Natural killer cell (primary cell): ENCODE measurements at regions not wholly inside any gene's neighbourhood (a gene's known extent, or its start where the extent isn't known, plus 50 kb on each side); places are given as distances from the start of the nearest gene placed in this dataset.

Experiments
- ATAC-seq, 3 donors: fragments of 150-1000 bp in 2 of 3; fragments of 200-7000 bp in 1 of 3; cut with Tn5 transposase; 1 replicate in 1 of 3; 2 replicates in 2 of 3; pipeline ENCODE4 v1.10.0; 2021; ENCODE audit warnings: mild to moderate bottlenecking in 2 of 3, moderate library complexity in 2 of 3
- DNase-seq, 2 donors: peaks; one replicate each; pipeline versions ENCODE4 v3.0.0 to v3.0.0-alpha.2; 2013 to 2021; ENCODE audit warnings: mixed read lengths in 1 of 2
- H3K27ac ChIP-seq: one replicate; pipeline ENCODE4 v1.5.1; 2013; ENCODE audit warnings: mild to moderate bottlenecking, low read length
- H3K27me3 ChIP-seq: one replicate; pipeline ENCODE4 v1.6.1; 2013; ENCODE audit warnings: low read length; ENCODE audit not compliant: control insufficient read depth, insufficient read depth
- H3K36me3 ChIP-seq: one replicate; pipeline ENCODE4 v1.6.1; 2013; ENCODE audit warnings: low read length; ENCODE audit not compliant: control insufficient read depth, insufficient read depth
- H3K4me1 ChIP-seq: one replicate; pipeline ENCODE4 v1.6.1; 2013; ENCODE audit warnings: low read length; ENCODE audit not compliant: control insufficient read depth, insufficient read depth
- H3K4me3 ChIP-seq: one replicate; pipeline ENCODE4 v1.5.1; 2013; ENCODE audit warnings: low read length
- H3K9me3 ChIP-seq: one replicate; pipeline ENCODE4 v1.6.1; 2013; ENCODE audit warnings: low read length; ENCODE audit not compliant: control insufficient read depth, insufficient read depth
- H3K27ac Mint-ChIP-seq, 2 donors: one replicate each; pipeline ENCODE4 v1.8.0; 2022; ENCODE audit warnings: mild to moderate bottlenecking in 2 of 2, mixed read lengths in 2 of 2, moderate library complexity in 1 of 2
- H3K27me3 Mint-ChIP-seq, 2 donors: one replicate each; pipeline ENCODE4 v1.8.0; 2022; ENCODE audit warnings: low read depth in 2 of 2, mixed read lengths in 2 of 2
- H3K36me3 Mint-ChIP-seq: one replicate; pipeline ENCODE4 v1.8.0; 2022; ENCODE audit warnings: mixed read lengths
- H3K4me1 Mint-ChIP-seq, 2 donors: one replicate each; pipeline ENCODE4 v1.8.0; 2022; ENCODE audit warnings: mixed read lengths in 2 of 2
- H3K4me3 Mint-ChIP-seq: one replicate; pipeline ENCODE4 v1.8.0; 2022; ENCODE audit warnings: mild to moderate bottlenecking, moderate library complexity, mixed read lengths
- H3K9me3 Mint-ChIP-seq, 2 donors: one replicate each; pipeline ENCODE4 v1.8.0; 2022; ENCODE audit warnings: mixed read lengths in 2 of 2
- CTCF ChIP-seq: fragments of 200-600 bp; IDR thresholded peaks from one replicate; pipeline ENCODE4 v1.8.0; 2022; ENCODE audit warnings: antibody characterized with exemption
- WGBS: methylation state at CpG from one replicate; pipeline ENCODE4 v1.1.7; 2013; ENCODE audit warnings: missing lambda C conversion rate; ENCODE audit not compliant: insufficient coverage; 5-methylcytosine and 5-hydroxymethylcytosine counted together
- intact Hi-C: fragments of 100-400 bp; cut with micrococcal nuclease; formaldehyde crosslinking; loops from one replicate; pipeline ENCODE4 v1.14.2; 2022

DNA sequence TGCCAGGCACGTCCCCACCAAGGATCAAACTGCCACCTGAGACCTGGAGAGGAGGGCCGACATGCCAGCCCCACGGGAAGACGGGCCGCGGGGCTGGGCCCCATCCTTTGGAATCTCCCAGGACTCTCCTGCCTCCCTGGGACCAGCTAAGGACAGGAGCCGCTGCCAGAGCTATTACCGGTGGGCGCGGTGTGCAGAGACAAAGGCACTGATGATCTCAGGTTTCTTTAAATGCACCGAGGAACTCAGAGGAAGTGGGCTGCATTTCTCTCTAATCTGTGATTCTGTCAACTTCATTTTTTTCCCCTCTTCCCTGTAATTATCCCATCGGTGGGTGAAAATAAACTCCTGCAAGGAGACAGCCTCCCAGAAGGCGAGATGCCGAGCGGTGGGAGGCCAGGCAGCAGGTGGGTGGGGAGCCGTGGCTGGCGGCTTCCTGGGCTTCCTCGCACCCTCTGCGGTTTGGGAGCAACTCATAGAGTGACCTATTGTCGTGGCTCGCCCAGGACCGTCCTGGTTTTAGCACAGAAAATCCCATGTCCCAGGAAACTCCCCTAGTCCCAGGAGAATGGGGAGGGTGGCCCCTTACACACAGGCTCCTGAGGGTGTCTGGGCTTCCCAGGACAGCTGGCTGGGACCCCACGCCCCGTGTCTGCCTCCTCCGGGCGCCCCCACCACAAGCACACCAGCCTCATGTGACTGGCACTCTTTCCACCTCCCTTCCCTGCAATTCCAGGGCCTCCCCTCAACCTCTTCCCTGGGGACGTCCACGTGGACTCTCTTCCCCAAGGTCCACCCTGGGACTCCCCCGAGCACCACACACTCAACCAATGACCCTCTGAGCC lies 62.3 kb upstream of the ADRA2C start:
- H3K9me3 ChIP-seq = no peaks in the 10 kb centered on the region
- H3K36me3 ChIP-seq = no peaks in the 10 kb centered on the region
- peaks cover 0 to 4% of the 10 kb centered on the region in 2 donors for H3K4me1 Mint-ChIP-seq
- H3K27me3 Mint-ChIP-seq = peaks cover 20% of the 10 kb centered on the region in 2 donors
- H3K36me3 Mint-ChIP-seq = no peaks in the 10 kb centered on the region
- no peaks in the 10 kb centered on the region for H3K9me3 Mint-ChIP-seq
- intact Hi-C loops = no loop called here
- no peaks in the 10 kb centered on the region for H3K4me1 ChIP-seq
- no peaks in the 10 kb centered on the region for H3K27me3 ChIP-seq
- 34% methylated on average over 29 of the region's 29 CpGs for WGBS
- no peak overlapping the region for H3K4me3 ChIP-seq
- DNase-seq = no peak
- H3K27ac ChIP-seq = no peak overlapping the region
- TF ChIP-seq CTCF = no peak
- no peak overlapping the region for H3K4me3 Mint-ChIP-seq
- no peak overlapping the region for H3K27ac Mint-ChIP-seq
- ATAC-seq = no peak

- Mint-ChIP-seq H3K4me3 (no peak overlapping the region), H3K27ac (no peak overlapping the region), H3K4me1 (peaks cover 0 to 4% of the 10 kb centered on the region in 2 donors), H3K27me3 (peaks cover 25 to 26% of the 10 kb centered on the region in 2 donors), H3K9me3 (no peaks in the 10 kb centered on the region), H3K36me3 (no peaks in the 10 kb centered on the region)
- ATAC-seq = no peak
- no peaks in the 10 kb centered on the region for H3K27me3 ChIP-seq
- intact Hi-C loops = no loop called here
- H3K4me1 ChIP-seq = no peaks in the 10 kb centered on the region
- H3K36me3 ChIP-seq = no peaks in the 10 kb centered on the region
- no peak for DNase-seq
- H3K9me3 ChIP-seq = no peaks in the 10 kb centered on the region
- WGBS = 42% methylated on average over 5 of the region's 5 CpGs
- no peak overlapping the region for H3K4me3 ChIP-seq
- TF ChIP-seq CTCF = no peak
- no peak overlapping the region for H3K27ac ChIP-seq
These were observed 62.9 kb upstream of the ADRA2C start for GRCh38 chr4:3703343-3703676.

DNA sequence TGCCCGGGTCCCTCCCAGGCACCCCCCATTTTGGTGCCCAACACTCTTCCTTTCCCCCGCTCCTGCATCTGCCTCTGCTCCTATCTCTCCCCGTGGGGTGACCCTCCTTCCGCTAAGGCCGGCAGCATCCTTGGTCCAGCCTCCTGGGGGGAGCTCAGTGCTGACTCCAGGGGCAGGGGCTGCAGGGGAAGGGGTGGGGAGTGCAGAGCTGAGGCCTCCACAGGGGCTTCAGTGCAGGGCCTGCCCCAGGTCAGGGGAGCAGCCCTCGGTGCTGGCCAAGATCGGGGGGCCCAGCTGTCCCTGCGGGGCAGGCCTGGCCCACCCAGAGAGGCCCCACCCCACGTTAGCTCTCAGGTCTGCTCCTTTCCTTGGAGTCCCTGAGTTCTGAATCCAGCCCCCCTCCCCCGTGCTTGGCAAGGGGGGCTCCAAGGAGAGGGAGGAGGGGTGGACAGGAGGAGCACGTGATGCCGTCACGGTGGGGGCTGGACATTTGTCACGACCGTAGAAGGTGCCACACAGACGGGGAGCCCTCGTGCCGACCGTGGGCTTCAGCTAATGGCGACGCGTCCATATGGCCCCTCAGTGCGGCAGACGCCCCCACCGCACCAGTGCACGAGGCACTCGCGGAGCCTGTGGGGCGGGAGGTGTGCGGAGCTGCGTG lies 63.5 kb upstream of the ADRA2C start:
- no peaks in the 10 kb centered on the region for H3K9me3 Mint-ChIP-seq
- Histone ChIP-seq H3K27ac (no peak overlapping the region), H3K9me3 (no peaks in the 10 kb centered on the region), H3K36me3 (no peaks in the 10 kb centered on the region), H3K4me1 (no peaks in the 10 kb centered on the region), H3K4me3 (no peak overlapping the region), H3K27me3 (no peaks in the 10 kb centered on the region)
- no peak for TF ChIP-seq CTCF
- no peak overlapping the region for H3K4me3 Mint-ChIP-seq
- H3K36me3 Mint-ChIP-seq = no peaks in the 10 kb centered on the region
- no peak for ATAC-seq
- DNase-seq = no peak
- intact Hi-C loops = no loop called here
- peaks cover 0 to 4% of the 10 kb centered on the region in 2 donors for H3K4me1 Mint-ChIP-seq
- 68% methylated on average over 29 of the region's 31 CpGs for WGBS
- peaks cover 27 to 30% of the 10 kb centered on the region in 2 donors for H3K27me3 Mint-ChIP-seq
- no peak overlapping the region for H3K27ac Mint-ChIP-seq
